ENCODE measurements at regions not wholly inside any gene's neighbourhood (a gene's known extent, or its start where the extent isn't known, plus 50 kb on each side); places are given as distances from the start of the nearest gene placed in this dataset.
"Not testable (repeated sequence)": the region's sequence is repeated elsewhere in the genome, so short reads cannot be mapped to it uniquely, and the experiment has no call there.

DNA sequence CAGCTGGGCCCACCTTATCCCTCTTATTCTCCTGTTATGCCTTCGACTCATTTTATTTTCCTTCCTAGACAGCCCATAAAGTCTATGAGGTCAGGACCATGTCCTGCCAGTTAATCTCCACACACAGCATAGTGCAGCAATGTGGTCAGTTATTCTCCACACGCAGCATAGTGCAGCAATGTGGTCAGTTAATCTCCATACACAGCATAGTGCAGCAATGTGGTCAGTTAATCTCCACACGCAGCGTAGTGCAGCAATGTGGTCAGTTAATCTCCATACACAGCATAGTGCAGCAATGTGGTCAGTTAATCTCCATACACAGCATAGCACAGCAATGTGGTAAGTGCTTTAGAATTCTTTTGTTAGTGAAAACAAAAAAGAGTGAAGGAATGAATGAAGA, 77.8 kb downstream of the TEX36 start:
- no peak for DNase-seq

DNA sequence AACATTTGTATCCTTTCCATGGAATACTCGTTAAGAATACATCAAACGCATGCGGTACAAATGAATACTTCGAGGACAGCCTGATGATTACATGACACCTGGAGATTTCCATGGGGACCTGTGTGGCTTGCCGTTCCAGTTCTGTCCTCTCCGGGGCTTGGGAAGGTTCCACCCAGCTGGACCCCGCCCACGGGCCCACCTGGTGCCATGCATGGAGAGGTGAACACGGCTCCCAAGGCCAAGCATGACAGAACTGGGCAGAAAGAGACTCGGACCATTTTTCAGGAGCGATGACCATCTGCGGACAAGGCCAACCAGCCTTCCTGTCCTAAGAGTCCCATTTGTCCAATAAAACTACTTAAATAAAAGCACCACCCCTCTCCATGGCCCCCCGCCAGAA, 80.1 kb downstream of the TEX36 start:
- no peak for DNase-seq

GRCh38 chr10:125599194-125599593, 83.8 kb downstream of the TEX36 start:
- no peak for DNase-seq

DNA sequence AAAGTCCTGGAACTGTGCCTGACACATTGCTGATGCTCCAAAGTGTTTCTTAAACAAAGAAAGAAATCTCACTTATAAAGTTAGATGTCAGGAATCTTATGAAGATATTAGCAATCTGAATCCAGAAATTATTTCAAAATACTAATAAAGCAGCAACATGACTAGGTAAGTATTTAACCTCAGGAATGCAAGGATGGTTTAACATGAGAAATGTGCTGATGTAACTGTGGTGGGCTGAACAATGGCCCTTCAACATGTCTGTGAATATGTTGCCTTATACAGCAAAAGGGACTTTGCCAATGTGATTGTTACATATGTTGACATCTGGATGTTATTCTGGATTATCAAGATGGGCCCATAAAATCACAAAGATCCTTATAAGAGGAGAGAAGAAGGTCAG, 87.1 kb downstream of the TEX36 start:
- no peak for DNase-seq

GRCh38 chr10:125593644-125594043, 89.3 kb downstream of the TEX36 start:
- DNase-seq = no peak

DNA sequence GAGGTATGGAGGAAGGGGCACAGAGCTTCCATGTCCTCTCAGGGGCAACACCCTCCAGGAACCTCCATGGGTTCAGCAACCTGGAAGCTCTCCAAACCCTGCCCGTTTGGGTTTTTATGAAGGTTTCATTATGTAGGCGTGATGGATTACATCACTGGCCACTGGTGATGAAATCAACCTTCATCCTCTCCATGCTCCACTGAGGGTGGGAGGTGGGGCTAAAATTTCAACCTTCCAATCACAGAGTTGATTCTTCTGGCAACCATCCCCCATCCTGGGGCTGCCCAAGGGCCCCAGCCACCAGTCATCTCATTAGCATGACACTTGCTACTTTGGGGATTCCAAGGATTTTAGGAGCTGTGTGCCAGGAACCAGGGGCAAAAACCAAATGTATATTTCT, 90.1 kb downstream of the TEX36 start:
- DNase-seq = no peak

GRCh38 chr10:125591886-125592285, 91.1 kb downstream of the TEX36 start:
- no peak for DNase-seq

GRCh38 chr10:125588738-125589137, 94.2 kb downstream of the TEX36 start:
- DNase-seq = not testable (repeated sequence)

- DNase-seq = no peak
Observed at GRCh38 chr10:125584954-125585353, 98.0 kb downstream of the TEX36 start.

GRCh38 chr10:125578658-125579315, 104.2 kb downstream of the TEX36 start:
- DNase-seq = no peak

DNA sequence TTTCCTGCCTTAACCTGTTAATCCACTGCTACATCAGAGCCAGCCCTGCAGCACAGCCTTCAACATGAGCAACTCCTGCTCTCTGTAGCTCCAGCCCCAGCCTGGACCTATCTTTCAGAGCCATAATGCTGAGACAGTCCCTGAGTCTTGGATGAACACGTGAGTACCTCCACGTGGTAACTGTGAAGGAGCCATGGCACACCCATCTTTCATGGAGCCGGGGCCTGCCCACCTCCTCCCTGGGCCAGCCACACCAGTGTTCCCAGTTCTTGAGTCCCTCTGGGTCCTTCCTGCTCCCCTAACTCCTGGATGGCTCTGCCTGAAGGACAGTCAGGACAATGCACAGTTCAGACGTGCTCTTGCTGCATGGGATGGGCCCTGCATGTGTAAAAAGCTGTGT, 107.1 kb downstream of the TEX36 start:
- no peak for DNase-seq

DNA sequence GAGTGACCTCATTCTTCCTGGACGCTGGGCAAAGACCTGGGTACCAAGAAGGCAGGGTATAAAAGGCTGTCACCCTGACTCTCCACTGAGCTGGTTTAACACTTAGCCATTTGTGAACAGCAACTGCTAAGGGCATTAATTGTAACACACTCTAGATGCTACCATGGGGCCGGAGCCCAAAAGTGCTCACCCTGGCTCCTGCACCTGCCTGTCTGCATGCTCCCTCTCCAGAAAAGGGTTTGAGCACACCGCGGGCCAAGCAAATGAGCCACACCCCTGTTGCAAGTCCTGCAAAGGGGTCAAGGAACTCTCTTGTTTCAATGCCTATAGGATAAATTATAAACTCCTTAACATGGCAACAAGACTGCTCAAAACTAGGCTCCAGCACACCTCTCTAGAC, 114.8 kb downstream of the TEX36 start:
- DNase-seq = no peak

- no peak for DNase-seq
Observed at GRCh38 chr10:125567529-125567928, 115.4 kb downstream of the TEX36 start.

DNA sequence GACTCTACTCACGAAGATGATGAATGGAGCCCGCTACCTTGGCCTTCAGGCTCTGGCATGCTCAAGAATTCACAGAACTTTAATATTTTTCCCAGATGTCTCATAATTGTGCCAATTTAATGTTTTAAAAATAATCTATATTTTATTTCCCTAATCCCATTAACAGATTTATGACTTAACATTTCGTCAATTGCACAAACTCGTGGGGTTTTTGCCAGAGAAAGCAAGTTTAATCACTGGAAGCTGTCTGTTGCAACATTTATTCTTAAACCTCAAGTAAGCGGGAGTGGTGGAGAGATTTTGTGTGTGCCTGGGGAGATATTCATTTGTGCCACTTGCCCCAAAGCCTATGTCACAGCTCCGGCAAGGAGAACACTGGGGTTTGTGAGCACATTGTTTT, 117.9 kb downstream of the TEX36 start:
- no peak for DNase-seq

DNA sequence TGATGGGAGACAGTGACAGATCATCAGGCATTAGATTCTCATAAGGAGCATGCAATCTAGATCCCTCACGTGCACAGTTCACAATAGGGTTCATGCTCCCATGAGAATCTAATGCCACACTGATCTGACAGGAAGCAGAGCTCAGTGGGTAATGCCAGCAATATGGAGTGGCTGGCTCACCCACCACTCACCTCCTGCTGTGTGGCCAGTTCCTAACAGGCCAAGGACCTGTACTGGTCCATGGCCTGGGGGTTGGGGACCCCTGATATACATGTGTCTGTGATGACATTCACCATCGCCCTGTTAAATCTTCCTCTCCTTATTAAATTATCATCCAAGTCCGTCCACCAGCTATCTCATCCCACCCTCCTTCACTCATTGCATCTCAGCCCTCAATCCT, 118.4 kb downstream of the TEX36 start:
- DNase-seq = no peak

DNA sequence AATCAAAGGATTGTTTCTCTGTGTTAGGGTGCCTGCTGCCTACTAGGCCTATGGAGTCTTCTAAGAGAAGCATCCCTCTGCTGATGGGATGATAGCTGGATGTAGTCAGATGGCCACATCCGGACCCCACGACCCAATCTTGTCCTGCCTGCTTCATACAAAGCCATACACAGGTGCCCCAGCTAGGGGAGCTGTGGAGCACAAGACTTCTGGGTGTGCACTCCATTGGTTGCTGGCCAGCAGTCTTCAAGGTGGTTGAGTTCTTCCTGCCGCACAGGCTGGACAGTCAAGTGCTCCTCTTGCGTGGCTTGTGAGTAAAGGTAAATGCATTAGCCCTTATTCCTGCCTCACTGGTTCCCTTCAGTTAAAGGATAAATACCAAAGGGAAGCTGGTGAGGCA, 120.2 kb downstream of the TEX36 start:
- DNase-seq = no peak

DNA sequence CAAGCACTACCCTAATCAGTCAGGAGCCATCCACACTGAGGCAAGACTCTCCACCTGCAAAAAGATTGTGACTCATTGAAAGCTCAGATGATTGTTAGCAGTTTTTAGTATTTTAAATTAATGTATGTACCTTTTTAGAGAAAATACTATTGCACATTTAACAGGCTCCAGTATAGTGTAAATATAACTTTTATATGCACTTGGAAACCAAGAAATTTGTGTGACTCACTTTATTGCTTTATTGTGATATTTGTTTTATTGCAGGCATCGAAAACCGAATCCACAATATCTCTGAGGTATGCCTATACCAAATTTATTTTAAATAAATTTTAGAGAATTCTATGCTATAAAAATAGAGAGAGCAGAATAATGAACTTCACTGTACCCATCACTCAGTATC, 122.0 kb downstream of the TEX36 start:
- DNase-seq = no peak

- DNase-seq = no peak
Observed at GRCh38 chr10:125559210-125559609, 123.8 kb downstream of the TEX36 start.

DNA sequence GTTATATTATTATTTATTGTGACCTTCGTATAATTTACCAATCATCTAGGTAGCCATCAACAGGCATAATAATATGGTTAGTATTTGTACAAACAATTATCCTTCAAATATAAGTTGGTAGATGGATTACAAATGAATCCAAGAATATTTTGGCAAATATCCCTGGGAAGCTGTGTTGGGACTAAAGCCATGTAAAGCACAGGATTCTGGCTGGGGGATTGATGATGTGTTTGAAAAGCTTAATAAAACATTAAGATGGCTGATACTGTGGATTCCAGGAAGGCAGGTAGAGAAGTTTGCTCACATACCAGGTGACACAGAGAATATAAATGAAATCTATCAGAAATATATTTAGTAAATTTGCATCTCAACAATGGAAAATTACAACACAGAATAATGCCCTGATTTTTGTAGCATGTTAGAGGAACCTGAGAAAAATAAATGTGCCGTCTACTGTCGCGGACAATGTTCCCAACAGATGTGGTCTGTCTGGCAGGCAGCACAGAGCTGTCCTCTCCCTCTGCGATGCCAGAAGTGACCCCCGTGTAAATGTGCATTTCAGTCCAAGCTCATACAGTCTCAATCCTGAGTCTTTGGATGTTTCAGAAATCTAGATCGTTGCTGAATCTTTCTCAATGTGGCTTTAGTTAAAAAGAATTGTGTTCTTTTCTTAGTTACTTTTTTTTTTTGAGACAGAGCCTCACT, 125.0 kb downstream of the TEX36 start:
- DNase-seq = no peak

DNA sequence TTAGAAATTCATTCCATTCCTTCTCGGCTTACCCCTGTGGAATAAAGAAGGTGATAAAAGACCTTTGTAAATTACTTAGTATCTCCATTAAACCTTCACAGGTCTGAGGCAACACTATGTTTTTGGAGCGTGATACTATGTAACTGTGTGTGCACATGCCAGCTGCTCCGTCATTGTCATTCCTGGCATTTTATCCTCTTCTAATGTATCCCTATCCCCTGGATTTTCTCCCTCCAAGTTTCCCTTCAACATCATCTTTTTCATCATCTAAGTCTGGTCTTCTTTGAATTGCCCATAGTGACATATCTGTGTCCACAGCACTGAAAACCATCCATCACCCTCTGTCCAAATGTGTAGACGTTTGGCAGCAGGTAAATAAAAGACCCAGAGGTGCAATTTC, 125.7 kb downstream of the TEX36 start:
- no peak for DNase-seq

DNA sequence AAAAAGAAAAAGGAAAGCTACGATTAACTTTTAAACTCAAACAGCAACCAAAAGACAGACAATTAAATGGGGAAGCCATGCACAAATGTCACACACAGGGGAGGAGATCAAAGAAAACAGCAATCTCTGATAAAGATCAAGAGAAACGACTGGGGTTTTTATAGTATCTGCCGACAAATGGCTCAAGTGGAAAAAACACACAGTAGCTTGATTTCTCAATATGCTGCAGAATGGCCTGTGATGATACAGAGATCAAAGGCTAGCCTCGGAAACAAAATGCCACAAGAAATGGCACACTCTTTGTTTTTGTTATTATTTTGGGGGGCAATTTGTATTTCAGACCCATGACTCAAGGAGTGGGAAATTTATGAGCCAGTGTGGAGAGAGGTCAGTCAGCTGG, 126.1 kb downstream of the TEX36 start:
- no peak for DNase-seq

DNA sequence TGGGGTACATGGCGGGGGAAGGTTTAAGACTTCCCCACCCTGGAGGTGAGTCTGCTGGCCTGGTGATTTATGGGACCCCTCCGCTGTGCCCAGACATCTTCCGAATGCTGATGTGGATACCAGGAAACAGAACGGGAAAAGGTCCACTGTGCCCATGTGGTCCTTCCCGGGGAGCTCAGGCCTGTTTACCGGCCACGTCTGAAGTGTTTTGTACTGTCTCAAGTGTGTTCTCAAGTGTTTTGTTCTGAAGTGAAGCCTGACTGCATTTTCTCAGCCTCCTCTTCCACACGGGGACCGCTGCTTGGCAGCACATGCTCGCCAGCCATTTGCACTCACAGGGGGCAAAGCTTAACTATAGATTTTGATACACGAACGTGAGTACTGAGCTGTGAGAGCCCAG, 127.2 kb downstream of the TEX36 start:
- no peak for DNase-seq

DNA sequence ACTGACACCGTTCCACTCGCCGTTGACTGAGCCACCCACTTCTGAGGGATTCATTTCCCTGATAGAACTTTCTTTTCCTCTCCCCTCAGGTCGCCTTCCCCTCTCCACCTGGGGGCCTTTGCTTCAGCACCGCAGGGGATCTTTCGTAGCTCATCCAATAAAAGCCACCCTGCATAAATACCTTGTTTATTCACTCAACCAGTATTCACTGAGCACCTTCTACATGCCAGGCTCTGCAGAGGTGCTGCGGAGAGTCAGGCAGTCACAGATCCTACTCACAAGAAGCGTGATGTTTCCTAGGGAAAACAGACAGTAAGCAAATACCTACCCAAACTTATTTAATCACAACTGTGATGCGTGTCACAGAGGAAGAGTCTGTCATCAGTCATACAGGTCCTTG, 127.7 kb downstream of the TEX36 start:
- DNase-seq = no peak

DNA sequence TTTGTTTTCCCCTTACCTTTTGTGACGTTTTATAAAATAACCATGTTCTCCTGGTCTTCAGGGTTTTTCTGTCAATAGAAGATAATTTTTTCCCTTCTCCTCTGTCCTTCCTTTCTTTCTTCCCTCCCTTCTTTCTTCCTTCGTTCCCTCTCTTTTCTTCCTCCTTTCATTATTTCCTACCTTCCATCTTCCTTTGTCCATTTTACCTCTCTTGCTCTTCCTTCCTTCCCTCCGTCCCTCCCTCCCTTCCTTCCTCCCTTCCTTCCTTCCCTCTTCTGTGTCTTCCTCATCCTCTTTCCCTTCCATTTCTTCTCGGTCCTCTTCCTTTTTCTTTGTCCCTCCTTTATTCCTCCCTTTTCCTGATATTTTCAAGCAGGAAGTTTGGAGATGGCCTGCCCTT, 128.2 kb downstream of the TEX36 start:
- DNase-seq = no peak
